ENCODE measurements at regions not wholly inside any gene's neighbourhood (a gene's known extent, or its start where the extent isn't known, plus 50 kb on each side); places are given as distances from the start of the nearest gene placed in this dataset.

DNA sequence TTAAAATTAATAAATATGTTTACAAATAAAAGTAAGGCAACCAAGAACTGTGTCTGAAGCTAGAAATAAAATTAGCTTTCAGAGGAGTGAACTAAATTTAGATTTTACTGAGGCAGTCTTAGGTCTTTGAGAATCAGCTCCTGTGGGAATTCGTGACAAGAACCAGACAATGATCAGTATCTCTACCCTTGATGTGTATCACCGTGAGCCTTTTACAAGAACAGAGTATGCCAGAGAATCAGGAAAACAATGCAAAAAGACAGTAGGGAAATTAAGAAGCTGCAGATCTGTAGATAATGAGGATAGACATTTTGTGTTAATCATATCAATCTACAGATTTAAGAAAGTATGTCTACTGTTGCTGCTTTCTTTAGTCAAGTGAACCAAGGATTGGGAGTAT, 351.0 kb downstream of the COL11A1 start:
- Histone ChIP-seq H3K9ac (ENCODE audit: low read length) (no peak overlapping the region), H3K9me3 (ENCODE audit: low read length) (no peaks in the 10 kb centered on the region), H3K9me2 (ENCODE audit: insufficient read depth, low read length) (no peaks in the 10 kb centered on the region), H3K79me2 (replicated peaks; ENCODE audit: insufficient read depth, low read length) (no peaks in the 10 kb centered on the region), H3K27ac (ENCODE audit: low read length) (no peak overlapping the region), H3K4me2 (ENCODE audit: low read length) (no peak overlapping the region), H3F3A (ENCODE audit: insufficient read depth, low read length, poor library complexity, severe bottlenecking) (no peaks in the 10 kb centered on the region), H4K20me1 (ENCODE audit: insufficient read depth) (no peaks in the 10 kb centered on the region), H3K27me3 (ENCODE audit: insufficient read depth, low read depth, low read length) (no peaks in the 10 kb centered on the region), H3K36me3 (ENCODE audit: insufficient read depth, low read length) (no peaks in the 10 kb centered on the region), H2AFZ (ENCODE audit: low read depth, low read length) (no peak overlapping the region), H3K4me3 (ENCODE audit: low read length) (no peak overlapping the region)
- TF ChIP-seq TAF1 (IDR thresholded peaks at IDR 0.05; ENCODE audit: low read depth) (no peak), EZH2 (IDR thresholded peaks at IDR 0.05; ENCODE audit: borderline replicate concordance, insufficient read depth, low read length, poor library complexity, severe bottlenecking) (no peak), SMC3 (conservative IDR thresholded peaks at IDR 0.05; ENCODE audit: poor library complexity) (no peak), MXI1 (conservative IDR thresholded peaks at IDR 0.05; ENCODE audit: poor library complexity, severe bottlenecking) (no peak), REST (IDR thresholded peaks at IDR 0.05; ENCODE audit: borderline replicate concordance) (no peak), POLR2AphosphoS5 (IDR thresholded peaks at IDR 0.05) (no peak), RAD21 (conservative IDR thresholded peaks at IDR 0.05) (no peak), EP300 (conservative IDR thresholded peaks at IDR 0.05; ENCODE audit: poor library complexity, severe bottlenecking) (no peak)
- TF ChIP-seq, protein P1, sequence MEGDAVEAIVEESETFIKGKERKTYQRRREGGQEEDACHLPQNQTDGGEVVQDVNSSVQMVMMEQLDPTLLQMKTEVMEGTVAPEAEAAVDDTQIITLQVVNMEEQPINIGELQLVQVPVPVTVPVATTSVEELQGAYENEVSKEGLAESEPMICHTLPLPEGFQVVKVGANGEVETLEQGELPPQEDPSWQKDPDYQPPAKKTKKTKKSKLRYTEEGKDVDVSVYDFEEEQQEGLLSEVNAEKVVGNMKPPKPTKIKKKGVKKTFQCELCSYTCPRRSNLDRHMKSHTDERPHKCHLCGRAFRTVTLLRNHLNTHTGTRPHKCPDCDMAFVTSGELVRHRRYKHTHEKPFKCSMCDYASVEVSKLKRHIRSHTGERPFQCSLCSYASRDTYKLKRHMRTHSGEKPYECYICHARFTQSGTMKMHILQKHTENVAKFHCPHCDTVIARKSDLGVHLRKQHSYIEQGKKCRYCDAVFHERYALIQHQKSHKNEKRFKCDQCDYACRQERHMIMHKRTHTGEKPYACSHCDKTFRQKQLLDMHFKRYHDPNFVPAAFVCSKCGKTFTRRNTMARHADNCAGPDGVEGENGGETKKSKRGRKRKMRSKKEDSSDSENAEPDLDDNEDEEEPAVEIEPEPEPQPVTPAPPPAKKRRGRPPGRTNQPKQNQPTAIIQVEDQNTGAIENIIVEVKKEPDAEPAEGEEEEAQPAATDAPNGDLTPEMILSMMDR (IDR thresholded peaks at IDR 0.05; ENCODE audit: poor library complexity, severe bottlenecking) = no peak

- Histone ChIP-seq H3K27me3 (ENCODE audit: insufficient read depth, low read depth, low read length) (no peaks in the 10 kb centered on the region), H3K27ac (ENCODE audit: low read length) (no peak overlapping the region), H3K36me3 (ENCODE audit: insufficient read depth, low read length) (no peaks in the 10 kb centered on the region), H4K20me1 (ENCODE audit: insufficient read depth) (no peaks in the 10 kb centered on the region), H3K4me3 (ENCODE audit: low read length) (no peak overlapping the region), H3K4me2 (ENCODE audit: low read length) (no peak overlapping the region), H3F3A (ENCODE audit: insufficient read depth, low read length, poor library complexity, severe bottlenecking) (no peaks in the 10 kb centered on the region), H3K79me2 (replicated peaks; ENCODE audit: insufficient read depth, low read length) (no peaks in the 10 kb centered on the region), H3K9me3 (ENCODE audit: low read length) (no peaks in the 10 kb centered on the region), H3K9me2 (ENCODE audit: insufficient read depth, low read length) (no peaks in the 10 kb centered on the region), H2AFZ (ENCODE audit: low read depth, low read length) (no peak overlapping the region), H3K9ac (ENCODE audit: low read length) (no peak overlapping the region)
- no peak for TF ChIP-seq SMC3 (conservative IDR thresholded peaks at IDR 0.05; ENCODE audit: poor library complexity)
- no peak for TF ChIP-seq MXI1 (conservative IDR thresholded peaks at IDR 0.05; ENCODE audit: poor library complexity, severe bottlenecking)
- TF ChIP-seq, protein P1 (IDR thresholded peaks at IDR 0.05; ENCODE audit: poor library complexity, severe bottlenecking) = no peak
- no peak for TF ChIP-seq EZH2 (IDR thresholded peaks at IDR 0.05; ENCODE audit: borderline replicate concordance, insufficient read depth, low read length, poor library complexity, severe bottlenecking)
- no peak for TF ChIP-seq RAD21 (conservative IDR thresholded peaks at IDR 0.05)
- no peak for TF ChIP-seq TAF1 (IDR thresholded peaks at IDR 0.05; ENCODE audit: low read depth)
- TF ChIP-seq EP300 (conservative IDR thresholded peaks at IDR 0.05; ENCODE audit: poor library complexity, severe bottlenecking) = no peak
- TF ChIP-seq REST (IDR thresholded peaks at IDR 0.05; ENCODE audit: borderline replicate concordance) = no peak
These were observed 357.2 kb downstream of the COL11A1 start for GRCh38 chr1:102751111-102751510.

Data from neural cell (in vitro differentiated cells).